K562 (cell line): ENCODE measurements at regions not wholly inside any gene's neighbourhood (a gene's known extent, or its start where the extent isn't known, plus 50 kb on each side); places are given as distances from the start of the nearest gene placed in this dataset.

Experiments used
- ARID3A ChIP-seq: IDR thresholded peaks from 2 replicates; pipeline ENCODE4 v1.6.1; 2012; ENCODE audit warnings: low read depth, low read length, improper control_type of control experiment, borderline replicate concordance
- ARID4B ChIP-seq: sonication (generic); formaldehyde crosslinking; IDR thresholded peaks from 2 replicates; pipeline ENCODE4 v1.8.0; 2022; ENCODE audit warnings: mild to moderate bottlenecking, missing genetic modification reagents
- CHCHD3 ChIP-seq: fragments of 250-450 bp; sonication (Bioruptor Pico); IDR thresholded peaks from 2 replicates; pipeline ENCODE4 v2.1.2; 2022; ENCODE audit warnings: mild to moderate bottlenecking
- CTCFL ChIP-seq: IDR thresholded peaks from 2 replicates; pipeline ENCODE4 v1.6.1; 2011; ENCODE audit warnings: borderline replicate concordance, low read depth, mild to moderate bottlenecking, moderate library complexity, low read length; ENCODE audit not compliant: insufficient read depth, poor library complexity, severe bottlenecking
- DLX4 ChIP-seq: fragments of 250-450 bp; sonication (Bioruptor Pico); IDR thresholded peaks from 2 replicates; pipeline ENCODE4 v1.6.1; 2021; ENCODE audit warnings: mild to moderate bottlenecking
- ETV6 ChIP-seq, 3 experiments: fragments of 150-350 bp in 1 of 3; sonication (generic) in 1 of 3; formaldehyde crosslinking in 1 of 3; IDR thresholded peaks; 2 replicates each; pipeline versions ENCODE4 v1.6.1 to v1.8.0; 2014 to 2022; ENCODE audit warnings: borderline replicate concordance in 2 of 3, low read depth in 2 of 3, antibody characterized with exemption in 1 of 3, low read length in 1 of 3, mild to moderate bottlenecking in 1 of 3, missing genetic modification reagents in 1 of 3
- GABPA ChIP-seq: fragments of 200-800 bp; sonication (Bioruptor generic); conservative IDR thresholded peaks from 2 replicates; pipeline ENCODE4 v1.6.1; 2016; ENCODE audit warnings: low read depth, missing genetic modification characterization, missing compliant biosample characterization
- HINFP ChIP-seq: fragments of 450-650 bp; conservative IDR thresholded peaks from 2 replicates; pipeline ENCODE4 v1.6.1; 2016; ENCODE audit warnings: missing genetic modification characterization, low read depth, mild to moderate bottlenecking, control low read depth, missing compliant biosample characterization
- HMGXB4 ChIP-seq: sonication (generic); formaldehyde crosslinking; IDR thresholded peaks from 2 replicates; pipeline ENCODE4 v1.8.1; 2023; ENCODE audit warnings: mild to moderate bottlenecking, missing genetic modification reagents
- HOXB6 ChIP-seq: fragments of 250-450 bp; sonication (Bioruptor Pico); IDR thresholded peaks from 2 replicates; pipeline ENCODE4 v1.5.1; 2022; ENCODE audit warnings: mild to moderate bottlenecking, borderline replicate concordance
- MEF2A ChIP-seq: IDR thresholded peaks from 2 replicates; pipeline ENCODE4 v1.6.1; 2011; ENCODE audit warnings: low read depth, mild to moderate bottlenecking, low read length, moderate library complexity; ENCODE audit not compliant: control insufficient read depth
- SRSF7 ChIP-seq: fragments of 200-400 bp; formaldehyde crosslinking; optimal IDR thresholded peaks from 2 replicates; pipeline ENCODE3; 2017; ENCODE audit warnings: mild to moderate bottlenecking, low read depth, low read length
- ZNF764 ChIP-seq: fragments of 250-450 bp; sonication (Bioruptor Pico); IDR thresholded peaks from 2 replicates; pipeline ENCODE4 v1.4.0; 2020; ENCODE audit warnings: low read depth, mild to moderate bottlenecking, moderate library complexity

GRCh38 chr12:96136161-96136560 lies 58.0 kb upstream of the ELK3 start (continued):
- TF ChIP-seq ETV6 (IDR thresholded peaks at IDR 0.05; ENCODE audit: borderline replicate concordance in 1 of 2, low read depth in 2 of 2, low read length in 1 of 2), result no peak
- no peak for TF ChIP-seq ETV6 (CRISPR knock-in tag; IDR thresholded peaks at IDR 0.05; ENCODE audit: borderline replicate concordance)
- no peak for TF ChIP-seq CTCFL
- TF ChIP-seq SRSF7, result no peak
- no peak for TF ChIP-seq MEF2A
- TF ChIP-seq DLX4 (CRISPR knock-in tag), result no peak
- TF ChIP-seq GABPA, result no peak
- TF ChIP-seq CHCHD3, result no peak
- no peak for TF ChIP-seq HMGXB4 (CRISPR knock-in tag)
- TF ChIP-seq HOXB6, result no peak
- TF ChIP-seq ARID4B (CRISPR knock-in tag), result no peak
- no peak for TF ChIP-seq ZNF764 (CRISPR knock-in tag)
- no peak for TF ChIP-seq ARID3A
- TF ChIP-seq HINFP (tag), result no peak
